GM19397 (cell line): ENCODE measurements at regions not wholly inside any gene's neighbourhood (a gene's known extent, or its start where the extent isn't known, plus 50 kb on each side); places are given as distances from the start of the nearest gene placed in this dataset.
"Not testable (repeated sequence)": the region's sequence is repeated elsewhere in the genome, so short reads cannot be mapped to it uniquely, and the experiment has no call there.

Source experiments
- ATAC-seq: cut with Tn5 transposase; IDR thresholded peaks from one replicate; pipeline ENCODE4 v1.9.1; 2021; ENCODE audit warnings: mild to moderate bottlenecking, moderate library complexity; ENCODE audit not compliant: unreplicated experiment

DNA sequence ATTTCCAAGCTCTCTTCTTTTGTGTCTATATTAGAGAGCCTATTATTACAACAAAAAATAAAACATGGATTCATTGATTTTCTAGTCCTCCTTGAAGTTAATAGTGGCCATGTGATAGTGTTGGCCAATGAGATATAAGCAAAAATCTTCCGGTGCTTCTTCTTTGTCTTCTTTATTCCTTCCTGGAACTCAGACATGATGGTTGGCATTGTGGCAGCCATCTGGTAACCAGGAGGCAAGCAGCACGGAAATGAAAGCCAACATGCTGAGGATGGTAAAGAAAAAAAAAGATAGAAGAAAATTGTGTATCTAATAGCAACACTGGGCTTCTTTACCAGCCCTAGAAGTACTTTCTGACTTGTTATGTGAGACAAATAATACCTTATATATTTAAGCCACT, 50.8 kb upstream of the SEL1L start:
- no peak for ATAC-seq

DNA sequence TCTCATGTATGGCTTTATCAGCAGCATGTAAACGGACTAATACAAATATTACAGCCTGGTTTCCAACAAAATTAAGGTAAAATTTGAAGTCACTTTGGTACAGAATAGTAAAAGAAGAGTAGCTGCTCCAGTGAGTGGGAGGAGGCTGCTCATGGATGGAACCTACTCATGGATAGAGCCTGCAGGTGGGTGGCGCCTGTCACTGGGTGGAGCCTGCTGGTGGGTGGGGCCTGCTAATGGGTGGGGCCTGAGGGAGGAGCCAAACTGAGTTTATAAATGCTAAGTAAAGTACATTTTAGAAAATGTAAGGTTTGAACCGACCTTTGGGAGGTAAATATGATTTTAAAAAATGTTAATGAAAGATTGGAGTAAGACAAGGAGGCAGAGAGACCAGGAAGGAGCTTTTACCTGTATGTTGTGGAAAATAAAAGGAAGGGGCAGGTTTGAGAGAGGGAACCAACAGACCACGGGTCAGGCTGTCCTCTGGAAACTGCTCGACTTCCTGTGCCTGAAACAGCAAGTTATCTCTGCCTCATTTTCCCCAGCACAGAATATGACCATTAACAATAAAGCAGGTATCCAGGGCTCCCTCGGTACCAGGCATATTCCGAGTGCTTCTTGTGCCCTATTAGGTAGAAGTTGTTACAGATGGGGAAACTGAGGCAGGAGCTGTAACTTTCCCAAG, 55.9 kb upstream of the SEL1L start:
- no peak for ATAC-seq

DNA sequence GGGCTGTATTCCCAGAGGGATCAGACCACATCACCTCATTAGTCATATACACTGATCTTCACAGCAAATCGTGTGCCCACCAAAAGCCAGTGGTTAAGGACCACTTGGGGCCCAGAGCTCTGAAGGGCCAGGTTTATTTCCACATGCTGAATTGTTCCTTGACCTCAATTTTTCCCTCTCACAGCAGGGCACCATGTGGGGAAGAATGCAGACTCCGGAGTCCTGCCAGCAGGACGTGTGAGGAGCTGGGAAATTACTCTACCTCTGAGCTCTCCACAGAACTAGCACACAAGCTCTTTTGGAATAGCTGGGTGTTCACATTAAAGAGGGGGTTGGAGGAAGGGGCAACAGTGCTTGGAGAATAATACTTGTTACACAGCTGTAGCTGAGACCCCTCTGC, 57.6 kb upstream of the SEL1L start:
- ATAC-seq = no peak

DNA sequence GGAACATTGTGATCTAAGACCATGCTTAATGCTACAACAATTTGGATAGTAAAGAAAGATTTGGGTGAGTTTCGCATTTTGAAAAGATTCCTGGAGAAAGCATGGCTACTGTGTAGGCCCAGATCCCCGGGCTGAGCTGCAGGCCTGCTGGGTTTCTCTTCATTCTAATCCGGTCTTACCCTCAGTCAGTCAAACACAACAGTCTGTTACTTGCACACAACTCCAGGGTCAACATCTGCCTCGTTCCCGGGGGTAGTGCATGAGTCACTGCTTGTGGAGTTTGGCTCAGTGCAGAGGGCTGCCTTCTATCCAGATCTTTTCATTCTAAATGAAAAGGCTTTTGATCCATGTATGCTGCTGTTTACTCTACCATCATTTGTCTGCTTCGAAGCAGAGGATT, 60.4 kb upstream of the SEL1L start:
- no peak for ATAC-seq

DNA sequence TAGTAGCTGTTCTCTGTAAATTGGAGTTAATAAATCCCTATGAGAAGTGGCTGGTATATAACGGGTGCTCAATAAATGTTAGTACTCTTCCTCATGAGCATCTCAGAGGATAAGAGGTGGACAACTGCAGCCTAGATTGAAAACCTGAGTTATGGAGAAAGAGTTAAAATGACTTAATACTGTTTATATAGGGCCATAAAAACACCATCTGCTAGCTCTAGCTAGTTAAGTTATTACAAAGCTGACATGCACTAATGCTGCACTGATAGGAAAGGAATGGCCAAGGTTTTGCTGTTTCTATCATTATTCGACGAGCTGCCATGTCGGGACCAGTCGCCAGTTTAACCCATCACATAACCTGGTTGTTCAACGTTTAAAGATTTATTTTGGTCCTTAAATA, 72.0 kb upstream of the SEL1L start:
- ATAC-seq = no peak

DNA sequence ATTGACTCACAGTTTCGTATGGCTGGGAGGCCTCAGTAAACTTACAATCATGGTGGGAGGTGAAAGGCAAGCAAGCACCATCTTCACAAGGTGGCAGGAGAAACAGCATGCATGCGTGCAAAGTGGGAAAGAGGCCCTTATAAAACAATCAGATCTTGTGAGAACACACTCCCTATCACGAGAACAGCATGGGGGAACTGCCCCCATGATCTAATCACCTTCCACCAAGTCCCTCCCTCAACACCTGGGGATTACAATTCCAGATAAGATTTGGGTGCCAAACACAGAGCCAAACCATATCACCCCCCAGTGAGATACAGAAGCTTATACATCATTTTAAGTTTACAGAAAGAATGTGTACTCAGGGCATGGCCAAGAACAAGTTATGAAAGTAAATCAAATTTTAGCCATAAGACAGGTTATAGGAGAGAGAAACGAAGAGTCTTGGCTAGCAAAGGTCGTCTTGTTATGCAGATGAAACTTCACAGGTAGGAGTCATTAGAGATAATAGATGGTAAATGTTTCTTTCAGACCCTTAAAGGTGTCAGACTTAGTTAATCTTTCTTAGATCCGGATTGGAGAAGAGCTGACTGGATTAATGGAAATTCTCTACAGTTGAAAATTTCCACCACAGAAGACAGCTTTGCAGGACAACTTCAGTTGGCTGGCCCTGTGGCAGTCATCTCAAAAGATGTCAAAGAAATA, 79.8 kb upstream of the SEL1L start:
- ATAC-seq = no peak

DNA sequence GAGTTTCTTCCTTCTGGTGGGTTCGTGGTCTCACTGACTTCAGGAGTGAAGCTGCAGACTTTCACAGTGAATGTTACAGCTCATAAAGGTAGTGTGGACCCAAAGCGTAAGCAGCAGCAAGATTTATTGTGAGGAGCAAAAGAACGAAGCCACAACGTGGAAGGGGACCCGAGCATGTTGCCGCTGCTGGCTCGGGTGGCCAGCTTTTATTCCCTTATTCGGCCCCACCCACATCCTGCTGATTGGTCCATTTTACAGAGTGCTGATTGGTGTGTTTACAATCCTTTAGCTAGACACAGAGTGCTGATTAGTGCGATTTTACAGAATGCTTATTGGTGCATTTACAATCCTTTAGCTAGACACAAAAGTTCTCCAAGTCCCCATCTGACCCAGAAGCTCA, 80.6 kb upstream of the SEL1L start:
- not testable (repeated sequence) for ATAC-seq

DNA sequence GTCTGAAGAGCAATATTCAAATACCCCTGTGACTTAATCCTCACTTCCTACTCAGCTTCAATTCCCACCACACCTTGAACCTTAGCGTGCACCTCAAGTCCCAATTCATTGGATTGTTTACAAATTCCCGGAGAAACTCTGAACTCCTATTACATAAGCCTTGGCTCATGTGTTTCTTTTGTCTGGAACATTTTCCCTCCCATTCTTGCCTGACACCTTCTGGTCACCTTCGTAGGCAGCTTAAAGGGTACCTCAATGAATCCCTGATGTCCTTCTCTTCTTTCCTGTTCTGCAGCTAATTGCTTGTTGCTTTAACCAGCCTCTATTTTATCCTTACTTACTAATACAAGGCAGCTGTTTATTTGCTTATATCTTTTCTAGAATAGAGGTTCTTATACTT, 85.0 kb upstream of the SEL1L start:
- ATAC-seq = no peak

DNA sequence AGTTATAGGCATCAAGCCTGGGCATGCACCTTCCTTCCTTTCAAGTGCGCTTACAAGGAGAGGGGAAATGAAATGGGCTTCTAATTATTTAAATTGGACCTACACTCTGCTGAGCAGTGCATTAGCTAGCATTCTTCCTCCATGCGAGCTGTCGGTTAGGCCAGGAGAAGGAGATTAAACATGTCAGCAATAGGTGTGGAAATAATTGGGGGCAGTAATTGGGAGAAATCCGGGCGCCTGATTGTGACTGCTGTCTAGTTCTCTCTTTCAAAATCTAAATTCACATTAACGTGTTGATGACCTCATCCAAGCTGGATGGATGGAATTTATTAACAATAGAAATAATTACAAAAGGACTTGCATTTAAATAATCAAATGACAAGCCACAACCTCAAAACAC, 86.2 kb upstream of the SEL1L start:
- no peak for ATAC-seq

DNA sequence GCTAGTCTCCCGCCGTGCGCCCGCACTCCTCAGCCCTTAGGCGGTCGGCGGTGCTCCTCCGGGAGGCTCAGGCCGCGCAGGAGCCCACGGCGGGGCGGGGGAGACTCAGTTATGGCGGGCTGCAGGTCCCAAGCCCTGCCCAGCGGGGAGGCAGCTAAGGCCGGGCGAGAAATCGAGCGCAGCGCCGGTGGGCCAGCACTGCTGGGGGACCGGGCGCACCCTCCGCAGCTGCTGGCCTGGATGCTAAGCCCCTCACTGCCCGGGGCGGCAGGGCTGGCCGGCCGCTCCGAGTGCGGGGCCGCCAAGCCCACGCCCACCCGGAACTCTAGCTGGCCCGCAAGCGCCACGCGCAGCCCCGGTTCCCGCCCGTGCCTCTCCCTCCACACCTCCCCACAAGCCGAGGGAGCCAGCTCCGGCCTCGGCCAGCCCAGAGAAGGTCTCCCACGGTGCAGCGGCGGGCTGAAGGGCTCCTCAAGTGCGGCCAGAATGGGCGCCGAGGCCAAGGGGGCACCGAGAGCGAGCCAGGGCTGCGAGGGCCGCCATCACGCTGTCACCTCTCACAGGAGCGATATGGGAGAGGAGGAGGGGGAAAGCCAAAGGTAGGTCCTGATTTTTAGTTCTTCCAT, 90.2 kb upstream of the SEL1L start:
- ATAC-seq = not testable (repeated sequence)

DNA sequence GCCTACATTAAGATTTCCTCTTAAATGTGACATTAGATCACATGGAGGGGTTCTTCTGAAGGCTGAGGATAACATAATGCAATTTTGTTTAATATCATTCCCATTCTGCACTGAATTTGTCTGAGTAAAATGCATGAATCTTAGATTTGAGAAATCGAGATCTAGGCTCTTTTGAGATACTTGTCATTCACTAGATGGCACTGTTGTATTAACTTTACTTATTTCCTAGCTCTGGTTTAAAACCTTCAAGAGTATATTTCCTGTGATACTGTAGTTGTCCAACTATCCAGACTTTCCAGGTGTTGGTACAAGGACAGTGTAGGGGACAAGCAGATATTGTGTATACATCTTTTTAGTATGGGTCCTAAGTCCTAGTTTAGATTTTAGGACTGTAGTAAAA, 91.7 kb upstream of the SEL1L start:
- ATAC-seq = no peak

DNA sequence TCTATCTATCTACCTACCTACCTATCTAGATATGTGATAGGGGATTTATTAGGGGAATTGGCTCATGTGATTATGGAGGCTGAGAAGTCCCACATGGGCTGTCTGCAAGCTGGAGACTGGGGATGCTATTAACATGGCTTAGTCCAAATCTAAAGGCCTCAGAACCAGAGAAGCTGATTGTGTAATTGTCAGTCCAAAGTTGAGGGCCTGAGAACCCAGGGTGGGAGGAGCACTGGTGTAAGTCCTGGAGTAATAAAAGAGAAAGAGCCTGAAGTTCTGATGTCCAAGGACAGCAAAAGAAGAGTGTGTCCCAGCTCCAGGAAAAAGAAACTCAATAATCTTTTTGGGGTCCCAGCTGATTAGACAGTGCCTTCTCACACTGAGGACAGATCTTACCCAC, 98.5 kb upstream of the SEL1L start:
- no peak for ATAC-seq

DNA sequence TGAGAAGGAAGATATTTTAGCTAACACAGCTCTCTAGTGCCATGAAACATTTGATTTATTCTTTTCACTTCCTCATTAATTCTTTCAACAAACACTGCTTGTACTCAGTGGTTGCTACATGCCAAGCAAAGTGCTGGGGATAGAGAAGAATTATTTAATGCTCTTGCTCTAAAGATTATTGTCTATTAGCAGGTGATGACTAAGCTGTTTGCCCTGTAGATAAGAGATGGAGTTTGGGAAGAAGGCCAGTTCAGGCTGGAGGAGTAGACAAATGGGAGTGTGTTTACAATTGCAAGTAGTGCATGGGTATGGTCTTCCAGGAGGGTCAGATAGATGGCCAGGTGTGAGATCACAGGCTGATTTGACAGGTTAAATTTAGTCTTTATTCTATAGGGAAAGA, 99.8 kb upstream of the SEL1L start:
- no peak for ATAC-seq

DNA sequence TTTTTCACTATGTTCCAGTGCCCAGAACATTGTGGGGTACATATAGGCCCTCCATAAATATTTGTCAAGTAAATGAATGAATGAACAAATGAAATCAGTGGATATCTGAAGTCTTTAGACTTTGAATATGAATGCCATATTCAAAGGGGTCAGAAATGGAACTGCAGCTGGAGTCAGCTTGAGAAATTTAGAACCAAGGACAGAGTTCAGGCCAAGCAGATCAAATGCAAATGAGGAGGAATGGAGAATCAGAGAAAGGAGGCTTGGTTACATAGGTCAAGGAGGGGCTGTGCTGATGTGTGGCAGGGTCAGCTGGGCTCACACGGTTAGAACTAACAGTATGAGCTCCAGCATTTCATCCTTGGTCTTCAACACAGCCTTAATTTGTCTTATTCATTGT, 104.0 kb upstream of the SEL1L start:
- ATAC-seq = no peak

DNA sequence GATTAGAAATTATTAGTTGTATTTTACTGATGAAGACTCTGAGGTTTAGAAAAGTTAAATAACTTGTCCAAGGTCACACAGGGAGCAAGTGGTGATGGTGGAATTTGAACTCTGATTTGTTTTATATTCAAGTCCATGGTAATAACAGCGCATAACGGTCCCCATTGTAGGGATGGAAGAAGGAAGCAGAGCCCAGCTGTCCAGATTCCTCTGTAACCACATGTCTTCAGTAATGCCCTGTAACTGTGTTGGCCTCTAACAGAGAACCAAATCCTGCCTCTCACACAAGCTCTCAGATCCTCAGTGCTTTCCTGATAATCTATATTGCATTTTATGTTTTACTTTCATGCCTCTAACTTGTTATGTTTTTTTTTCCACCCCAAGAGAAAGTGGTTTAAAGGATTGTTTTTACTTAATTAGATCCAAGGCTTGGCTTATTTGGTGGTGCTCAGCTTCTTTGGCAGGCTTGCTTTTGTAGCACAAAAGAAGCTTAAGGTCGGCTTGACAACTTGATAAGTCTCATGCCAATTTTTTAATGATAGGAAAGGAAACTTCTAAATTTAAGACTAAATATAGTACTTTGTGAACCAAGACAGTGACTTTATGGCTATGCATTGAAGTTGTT, 105.1 kb upstream of the SEL1L start:
- ATAC-seq = no peak

DNA sequence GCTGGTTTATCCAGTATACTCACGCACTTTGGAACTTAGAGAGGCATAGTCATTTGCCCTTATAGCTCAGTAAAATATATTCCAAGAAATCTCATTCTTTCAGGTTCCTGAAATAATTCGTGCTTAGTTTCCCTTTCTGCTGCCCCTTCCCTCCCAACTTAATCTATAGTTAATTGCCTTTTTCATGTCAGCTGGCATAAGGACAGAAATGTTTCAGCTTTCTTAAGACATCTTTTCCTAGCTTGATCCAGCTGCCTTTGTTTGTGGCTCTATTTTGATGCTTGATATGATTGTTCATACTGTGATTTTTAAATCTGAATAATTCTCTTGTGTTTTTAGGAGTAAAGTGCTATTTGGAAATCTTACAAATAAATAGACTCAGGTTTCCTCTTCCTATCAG, 120.0 kb upstream of the SEL1L start:
- ATAC-seq = no peak

DNA sequence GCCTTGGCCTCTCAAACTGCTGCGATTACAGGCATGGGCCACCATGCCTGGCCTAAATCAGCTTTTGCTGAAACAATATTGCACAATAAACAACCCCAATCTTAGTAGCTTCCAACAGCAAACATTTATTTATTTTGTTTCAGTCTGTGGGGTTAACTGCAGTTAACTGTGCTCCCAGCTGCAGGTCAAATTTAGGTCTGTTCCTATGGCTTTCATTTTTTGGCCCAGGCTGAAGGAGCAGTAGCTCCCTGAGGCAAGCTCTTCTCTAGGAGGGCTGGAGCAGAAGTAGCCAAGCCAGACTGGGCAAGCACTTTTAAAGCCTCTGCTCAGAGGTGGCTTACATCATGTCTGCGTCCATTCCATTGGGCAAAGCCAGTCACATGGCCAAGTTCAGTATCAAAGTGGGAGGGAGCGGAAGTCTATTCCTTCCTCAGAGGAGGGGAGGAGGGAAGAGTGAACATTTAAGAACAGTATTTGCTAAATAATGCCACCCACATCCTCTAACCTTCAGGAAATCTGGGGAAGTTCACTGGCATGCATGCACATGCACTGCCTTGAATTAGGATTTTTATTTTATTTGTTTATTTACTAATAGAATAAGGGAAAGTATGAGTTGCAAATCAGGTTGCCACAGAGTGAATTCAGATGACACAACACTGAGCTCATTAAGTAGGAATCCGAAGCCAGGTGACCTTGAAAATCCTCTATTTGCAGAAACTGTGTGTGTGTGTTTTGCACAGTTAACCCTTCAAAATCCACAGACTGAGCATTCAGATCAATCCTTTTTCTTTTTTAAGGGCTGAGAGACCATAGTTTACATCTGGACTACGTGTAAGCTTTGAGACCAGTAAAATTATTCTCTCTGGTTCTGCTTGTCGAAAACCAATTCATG, 122.0 kb upstream of the SEL1L start:
- ATAC-seq = no peak

DNA sequence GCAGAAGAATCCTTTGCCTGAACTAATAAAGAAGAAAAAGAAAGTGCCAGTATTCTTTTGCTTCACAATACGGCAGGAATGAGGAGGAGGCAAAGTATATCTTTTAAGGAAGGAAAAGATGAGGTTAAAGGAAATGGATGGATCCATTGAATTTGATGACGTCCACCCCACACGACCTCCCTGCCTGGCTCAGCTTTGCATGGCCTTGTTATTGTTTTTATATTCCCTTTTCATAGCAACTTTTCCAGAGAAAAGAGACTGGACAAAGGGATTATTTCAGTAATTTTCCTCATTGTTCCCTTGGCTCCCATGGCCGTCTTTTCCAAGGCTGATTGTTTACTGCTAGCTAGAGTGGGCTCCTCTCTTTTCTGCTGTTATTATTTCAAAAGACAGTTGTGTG, 123.2 kb upstream of the SEL1L start:
- no peak for ATAC-seq

DNA sequence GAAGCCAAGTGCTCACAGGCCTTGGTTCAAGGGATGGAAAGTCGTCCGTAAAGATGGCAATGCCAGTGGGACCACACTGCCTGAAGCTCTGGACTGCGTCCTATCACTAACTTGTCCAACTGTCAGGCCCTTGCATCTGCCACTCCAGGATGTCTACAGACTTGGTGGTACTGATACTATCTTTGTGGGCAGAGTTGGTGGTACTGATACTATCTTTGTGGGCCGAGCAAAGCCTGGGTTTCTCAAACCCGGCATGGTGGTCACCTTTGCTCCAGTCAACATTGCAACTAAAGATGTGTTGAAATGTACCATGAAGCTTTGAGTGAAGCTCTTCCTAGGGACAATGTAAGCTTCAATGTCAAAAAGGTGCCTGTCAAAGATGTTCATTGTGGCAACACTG, 128.4 kb upstream of the SEL1L start:
- ATAC-seq = no peak

DNA sequence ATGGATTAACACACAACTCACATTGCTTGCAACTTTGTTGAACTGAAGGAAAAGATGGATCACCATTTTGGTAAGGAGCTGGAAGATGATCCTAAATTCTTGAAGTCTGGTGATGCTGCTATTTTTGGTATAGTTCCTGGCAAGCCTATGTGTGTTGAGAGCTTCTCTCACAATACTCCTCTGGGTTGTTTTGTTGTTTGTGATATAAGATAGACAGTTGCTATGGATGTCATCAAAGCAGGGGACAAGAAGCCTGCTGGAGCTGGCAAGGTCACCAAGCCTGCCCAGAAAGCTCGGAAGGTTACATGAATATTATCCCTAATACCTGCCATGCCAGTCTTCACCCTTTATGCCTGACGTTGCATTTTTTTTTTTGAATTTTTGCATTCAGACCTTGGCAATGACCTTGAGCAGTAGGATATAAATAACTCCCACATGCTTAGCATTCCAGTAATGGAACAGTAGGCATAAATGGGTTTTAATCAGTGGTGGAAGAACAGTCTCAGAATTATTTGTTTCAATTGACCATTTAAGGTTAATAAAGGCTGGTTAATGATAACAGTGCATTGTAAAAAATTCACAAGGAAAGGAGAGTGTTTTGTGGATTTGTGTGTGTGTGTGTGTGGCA, 129.0 kb upstream of the SEL1L start:
- no peak for ATAC-seq
